Esophagus squamous epithelium (tissue), 4 donors: ENCODE measurements at regions not wholly inside any gene's neighbourhood (a gene's known extent, or its start where the extent isn't known, plus 50 kb on each side); places are given as distances from the start of the nearest gene placed in this dataset.

ENCODE experiments used
- CTCF ChIP-seq, 6 experiments: fragments of 450-650 bp in 4 of 6; fragments of 200-600 bp in 2 of 6; sonication (generic) in 2 of 6; IDR thresholded peaks; one replicate each; pipeline ENCODE4 v1.5.1; 2016 to 2019; ENCODE audit warnings: antibody characterized with exemption in 6 of 6, mild to moderate bottlenecking in 4 of 6, moderate library complexity in 4 of 6
- POLR2A ChIP-seq, 4 donors: fragments of 450-650 bp; IDR thresholded peaks; one replicate each; pipeline ENCODE4 v1.6.1; 2017; ENCODE audit warnings: antibody characterized with exemption in 4 of 4, mild to moderate bottlenecking in 4 of 4, moderate library complexity in 3 of 4

- TF ChIP-seq CTCF (IDR thresholded peaks at IDR 0.05) = no peak
- TF ChIP-seq POLR2A (IDR thresholded peaks at IDR 0.05) = no peak
Measured at GRCh38 chr5:3181671-3182070, 414.0 kb upstream of the IRX1 start.
